Glutamatergic neuron (in vitro differentiated cells): ENCODE measurements at regions not wholly inside any gene's neighbourhood (a gene's known extent, or its start where the extent isn't known, plus 50 kb on each side); places are given as distances from the start of the nearest gene placed in this dataset.

Source experiments
- DNase-seq: peaks from one replicate; pipeline ENCODE4 v3.0.0; 2022
- H3K27ac Mint-ChIP-seq: one replicate; pipeline ENCODE4 v1.8.0; 2020; ENCODE audit warnings: mild to moderate bottlenecking, mixed read lengths, inconsistent platforms; ENCODE audit not compliant: unreplicated experiment
- H3K27me3 Mint-ChIP-seq: one replicate; pipeline ENCODE4 v1.8.0; 2020; ENCODE audit warnings: mild to moderate bottlenecking, moderate library complexity, mixed read lengths, inconsistent platforms; ENCODE audit not compliant: unreplicated experiment
- H3K36me3 Mint-ChIP-seq: one replicate; pipeline ENCODE4 v1.8.0; 2020; ENCODE audit warnings: mild to moderate bottlenecking, mixed read lengths, inconsistent platforms; ENCODE audit not compliant: unreplicated experiment
- H3K4me1 Mint-ChIP-seq: one replicate; pipeline ENCODE4 v1.8.0; 2020; ENCODE audit warnings: mild to moderate bottlenecking, low read depth, mixed read lengths, inconsistent platforms; ENCODE audit not compliant: unreplicated experiment
- H3K4me3 Mint-ChIP-seq: one replicate; pipeline ENCODE4 v1.8.0; 2020; ENCODE audit warnings: mild to moderate bottlenecking, mixed read lengths, inconsistent platforms; ENCODE audit not compliant: unreplicated experiment
- H3K9me3 Mint-ChIP-seq: one replicate; pipeline ENCODE4 v1.8.0; 2020; ENCODE audit warnings: mild to moderate bottlenecking, moderate library complexity, mixed read lengths, inconsistent platforms; ENCODE audit not compliant: unreplicated experiment
- TF ChIP-seq, protein P1 (sequence below): fragments of 200-600 bp; sonication (generic); IDR thresholded peaks from one replicate; pipeline ENCODE4 v1.5.0; 2021; ENCODE audit not compliant: partially characterized antibody, unreplicated experiment

DNA sequence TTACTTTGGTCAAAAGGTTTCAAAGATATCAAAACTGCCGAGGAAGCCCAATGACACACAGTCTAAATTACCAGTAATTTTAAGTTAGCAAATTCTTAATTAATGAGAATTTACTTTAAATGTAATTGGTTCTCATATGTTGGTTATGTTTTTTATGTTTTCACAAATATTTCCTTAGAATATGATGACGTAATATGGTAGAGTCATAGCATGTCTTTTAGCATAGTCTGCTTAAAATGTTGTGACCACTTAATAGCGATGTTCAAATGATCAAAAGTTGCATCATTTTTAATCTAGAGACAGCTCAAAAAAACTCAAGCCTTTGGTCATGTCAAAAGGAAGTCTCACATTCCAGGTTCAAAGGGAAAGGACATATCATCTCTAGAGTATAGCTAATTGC lies 123.3 kb upstream of the ST6GAL2 start:
- H3K27me3 Mint-ChIP-seq, result no peaks in the 10 kb centered on the region
- H3K36me3 Mint-ChIP-seq, result no peaks in the 10 kb centered on the region

DNA sequence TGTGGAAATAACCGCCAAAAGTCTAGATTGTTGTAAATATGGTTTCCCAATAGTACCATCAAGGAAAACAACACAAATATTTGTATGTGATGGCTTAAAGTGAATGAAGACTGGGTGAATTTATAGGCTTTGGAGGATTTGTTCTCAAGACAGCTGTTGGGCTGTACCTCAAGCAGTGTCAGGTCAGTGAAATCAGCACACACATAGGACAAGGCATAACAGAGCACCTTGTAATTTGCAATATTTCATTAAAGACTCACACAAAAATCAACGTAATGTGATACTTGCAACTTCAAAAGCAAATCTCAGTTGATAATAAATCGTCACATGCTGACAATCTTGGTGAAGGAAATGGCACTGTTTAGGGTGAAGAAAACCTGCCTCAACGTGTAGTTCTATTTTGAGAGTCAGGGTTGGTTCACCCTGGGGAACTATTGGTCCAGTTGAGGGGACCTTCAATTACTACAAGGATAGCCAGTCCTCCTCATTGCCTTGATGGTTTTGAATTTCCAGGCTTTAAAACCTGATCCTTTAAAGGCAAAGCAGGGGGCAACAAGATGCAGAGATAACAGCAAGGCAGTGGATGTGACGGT lies 126.8 kb upstream of the ST6GAL2 start:
- TF ChIP-seq, protein P1, sequence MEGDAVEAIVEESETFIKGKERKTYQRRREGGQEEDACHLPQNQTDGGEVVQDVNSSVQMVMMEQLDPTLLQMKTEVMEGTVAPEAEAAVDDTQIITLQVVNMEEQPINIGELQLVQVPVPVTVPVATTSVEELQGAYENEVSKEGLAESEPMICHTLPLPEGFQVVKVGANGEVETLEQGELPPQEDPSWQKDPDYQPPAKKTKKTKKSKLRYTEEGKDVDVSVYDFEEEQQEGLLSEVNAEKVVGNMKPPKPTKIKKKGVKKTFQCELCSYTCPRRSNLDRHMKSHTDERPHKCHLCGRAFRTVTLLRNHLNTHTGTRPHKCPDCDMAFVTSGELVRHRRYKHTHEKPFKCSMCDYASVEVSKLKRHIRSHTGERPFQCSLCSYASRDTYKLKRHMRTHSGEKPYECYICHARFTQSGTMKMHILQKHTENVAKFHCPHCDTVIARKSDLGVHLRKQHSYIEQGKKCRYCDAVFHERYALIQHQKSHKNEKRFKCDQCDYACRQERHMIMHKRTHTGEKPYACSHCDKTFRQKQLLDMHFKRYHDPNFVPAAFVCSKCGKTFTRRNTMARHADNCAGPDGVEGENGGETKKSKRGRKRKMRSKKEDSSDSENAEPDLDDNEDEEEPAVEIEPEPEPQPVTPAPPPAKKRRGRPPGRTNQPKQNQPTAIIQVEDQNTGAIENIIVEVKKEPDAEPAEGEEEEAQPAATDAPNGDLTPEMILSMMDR, result no peak
- no peaks in the 10 kb centered on the region for H3K27me3 Mint-ChIP-seq
- H3K36me3 Mint-ChIP-seq, result no peaks in the 10 kb centered on the region
- no peaks in the 10 kb centered on the region for H3K9me3 Mint-ChIP-seq
- no peak overlapping the region for H3K27ac Mint-ChIP-seq
- H3K4me3 Mint-ChIP-seq, result no peak overlapping the region
- H3K4me1 Mint-ChIP-seq, result no peaks in the 10 kb centered on the region
- no peak for DNase-seq

More for the DNA sequence above, 123.3 kb upstream of the ST6GAL2 start:
- Mint-ChIP-seq H3K27ac (no peak overlapping the region), H3K9me3 (no peaks in the 10 kb centered on the region), H3K4me3 (no peak overlapping the region), H3K4me1 (no peaks in the 10 kb centered on the region)
- TF ChIP-seq, protein P1, result no peak
- no peak for DNase-seq

DNA sequence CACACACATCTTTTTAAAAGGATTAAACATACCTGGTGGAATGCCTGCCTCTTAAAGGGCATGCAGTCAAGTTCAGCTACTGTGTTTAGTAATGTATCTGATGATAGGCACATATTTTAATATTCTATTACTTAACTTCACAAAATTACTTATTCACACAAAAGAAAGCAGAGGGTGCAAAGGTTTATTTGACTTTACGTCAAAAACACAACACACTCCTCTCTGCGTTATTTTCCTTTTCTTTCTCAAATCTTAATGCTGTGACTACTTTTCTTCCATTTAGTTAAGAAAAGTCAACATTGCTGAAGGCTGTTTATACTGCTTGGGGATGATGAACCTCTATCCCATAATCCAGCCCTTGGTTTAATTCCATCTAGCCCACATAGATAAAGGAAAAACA lies 127.9 kb upstream of the ST6GAL2 start:
- H3K4me1 Mint-ChIP-seq, result no peaks in the 10 kb centered on the region
- H3K27me3 Mint-ChIP-seq, result no peaks in the 10 kb centered on the region
- H3K9me3 Mint-ChIP-seq, result no peaks in the 10 kb centered on the region

DNA sequence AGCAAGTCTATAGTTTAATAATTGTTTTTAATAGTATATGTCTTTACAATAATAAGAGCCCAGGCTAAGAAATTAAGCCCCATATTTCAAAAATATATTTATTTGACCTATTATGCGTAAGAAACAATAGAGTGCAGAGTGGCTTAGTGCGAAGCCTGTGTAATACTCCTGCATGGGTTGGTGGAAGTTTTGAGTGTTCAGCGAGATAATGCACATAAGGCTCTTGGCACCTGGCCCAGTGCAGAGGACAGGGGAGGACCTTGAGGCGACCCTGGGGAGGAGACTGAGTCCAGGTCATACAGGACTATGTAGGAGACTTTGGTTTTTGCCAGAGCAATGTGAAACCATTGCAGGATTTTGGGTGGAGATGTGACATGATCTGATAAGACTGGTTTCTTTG lies 132.4 kb upstream of the ST6GAL2 start:
- H3K27ac Mint-ChIP-seq, result no peak overlapping the region
- no peaks in the 10 kb centered on the region for H3K9me3 Mint-ChIP-seq
- TF ChIP-seq, protein P1, result no peak
- H3K4me3 Mint-ChIP-seq, result no peak overlapping the region
- H3K27me3 Mint-ChIP-seq, result no peaks in the 10 kb centered on the region
- no peak for DNase-seq
- H3K36me3 Mint-ChIP-seq, result no peaks in the 10 kb centered on the region
- no peaks in the 10 kb centered on the region for H3K4me1 Mint-ChIP-seq

More for the DNA sequence above, 127.9 kb upstream of the ST6GAL2 start:
- TF ChIP-seq, protein P1, result no peak
- no peak for DNase-seq
- no peak overlapping the region for H3K27ac Mint-ChIP-seq
- H3K36me3 Mint-ChIP-seq, result no peaks in the 10 kb centered on the region
- no peak overlapping the region for H3K4me3 Mint-ChIP-seq

DNA sequence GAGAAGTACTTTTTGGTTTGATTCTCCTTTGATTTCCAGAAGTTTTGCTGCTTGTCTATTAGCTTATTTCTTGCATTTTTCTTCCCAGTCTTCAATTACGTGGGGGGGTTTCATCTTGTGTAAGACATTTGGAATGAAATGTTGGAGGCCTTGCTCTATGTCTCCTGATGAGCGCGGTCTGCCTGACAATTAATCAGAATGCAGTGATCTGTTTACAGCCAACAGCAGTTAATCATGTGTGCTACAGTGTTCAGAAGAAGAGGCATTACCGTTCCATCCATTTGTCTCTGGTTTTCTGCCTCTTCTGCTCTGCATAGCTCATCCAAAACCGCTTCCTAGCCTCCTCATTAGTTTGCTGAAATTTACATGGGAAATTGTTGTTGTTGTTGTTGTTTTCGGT lies 134.4 kb upstream of the ST6GAL2 start:
- Mint-ChIP-seq H3K4me1 (no peaks in the 10 kb centered on the region), H3K36me3 (peaks cover 5% of the 10 kb centered on the region), H3K9me3 (no peaks in the 10 kb centered on the region), H3K4me3 (no peak overlapping the region), H3K27me3 (no peaks in the 10 kb centered on the region), H3K27ac (no peak overlapping the region)
- no peak for DNase-seq
- TF ChIP-seq, protein P1, result no peak
